GM18951 (cell line): ENCODE measurements at regions not wholly inside any gene's neighbourhood (a gene's known extent, or its start where the extent isn't known, plus 50 kb on each side); places are given as distances from the start of the nearest gene placed in this dataset.

ENCODE experiments used
- POLR2A ChIP-seq: IDR thresholded peaks from 4 replicates; pipeline ENCODE4 v1.6.1; 2011; ENCODE audit warnings: mild to moderate bottlenecking; ENCODE audit not compliant: insufficient read length, insufficient read depth; ENCODE audit errors: extremely low read depth
- in situ Hi-C: fragments of 300-500 bp; cut with MboI; formaldehyde crosslinking; loops from one replicate; pipeline ENCODE4 v1.12.0; 2022; ENCODE audit warnings: low sequenced_read_pairs, mixed read lengths, inconsistent platforms; ENCODE audit not compliant: unreplicated experiment

DNA sequence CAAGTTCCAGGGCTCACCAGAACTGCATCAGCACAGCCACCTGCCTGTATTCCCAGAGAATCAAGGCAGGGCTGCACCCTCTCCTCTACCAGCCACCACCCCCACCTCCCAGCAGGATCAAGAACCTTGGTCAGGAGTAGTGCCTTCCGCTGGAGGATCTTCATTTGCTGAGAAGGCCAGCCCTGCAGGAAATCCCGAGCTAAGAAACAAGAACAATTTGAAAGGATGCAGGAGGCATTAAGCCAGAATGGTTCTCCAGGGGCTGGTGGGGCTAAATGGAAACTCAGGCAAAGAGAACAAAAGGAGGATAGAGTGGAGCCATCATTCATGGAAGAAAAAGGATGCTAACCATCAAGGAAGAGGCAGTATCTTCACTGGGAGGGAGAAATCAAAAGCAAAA, 147.3 kb upstream of the SLC14A2 start:
- in situ Hi-C loops = no loop called here
- TF ChIP-seq POLR2A = no peak

DNA sequence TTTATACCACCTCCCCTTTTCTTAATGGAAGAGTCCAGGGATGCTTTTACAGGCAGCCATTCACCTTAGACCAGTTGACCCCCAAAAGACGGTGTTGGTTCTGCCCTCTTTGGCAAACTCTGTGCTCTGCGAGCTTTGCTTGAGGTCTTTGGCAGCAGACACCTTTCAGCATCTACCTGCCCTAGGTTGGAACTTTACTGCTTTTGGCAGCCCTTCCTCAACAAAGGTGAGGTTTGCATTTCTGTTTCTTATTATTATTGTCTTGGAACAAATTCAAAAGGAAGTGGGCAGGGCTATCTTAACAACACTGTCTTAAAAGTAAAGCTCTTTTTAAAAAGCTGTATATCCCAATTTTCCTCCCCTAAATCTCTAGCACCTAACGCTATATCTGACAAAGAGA, 136.4 kb upstream of the SLC14A2 start:
- TF ChIP-seq POLR2A = no peak
- in situ Hi-C loops = no loop called here

DNA sequence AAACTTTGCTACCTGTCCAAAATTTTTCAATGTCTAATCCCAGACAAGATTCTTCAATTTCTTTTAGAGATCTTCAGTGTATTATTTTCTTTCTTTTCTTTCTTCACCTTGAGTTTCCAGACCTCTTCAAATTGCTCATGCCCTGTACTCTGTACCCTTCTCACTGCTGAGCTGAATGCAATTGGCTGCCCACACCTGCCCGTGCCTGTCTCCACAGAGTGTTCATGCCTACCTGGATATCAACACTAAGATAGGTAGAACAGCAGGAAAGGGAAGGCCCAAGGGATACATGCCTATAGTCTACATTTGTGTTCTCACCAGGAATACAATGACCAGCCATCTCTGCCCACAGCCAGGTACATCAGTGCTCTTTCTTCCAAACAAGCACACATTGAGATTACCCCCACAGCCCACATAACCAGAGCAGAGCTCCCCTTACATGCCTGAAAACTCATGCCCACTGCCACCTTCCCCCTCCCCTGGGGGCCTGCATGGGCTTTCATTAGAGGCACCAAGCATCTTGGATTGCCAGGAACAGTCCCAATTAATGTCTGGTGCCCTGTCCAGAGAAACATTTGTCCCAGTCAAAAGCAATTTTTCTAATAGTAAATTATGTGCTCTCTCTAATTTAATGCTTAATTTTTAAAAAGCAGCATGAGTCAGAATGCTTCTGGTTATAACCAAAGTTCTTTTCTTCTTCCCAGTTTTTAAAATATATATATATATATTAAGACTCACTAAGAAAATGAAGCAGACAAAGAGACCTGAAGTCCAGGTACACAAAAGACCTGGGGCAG, 134.9 kb upstream of the SLC14A2 start:
- in situ Hi-C loops = no loop called here
- no peak for TF ChIP-seq POLR2A

DNA sequence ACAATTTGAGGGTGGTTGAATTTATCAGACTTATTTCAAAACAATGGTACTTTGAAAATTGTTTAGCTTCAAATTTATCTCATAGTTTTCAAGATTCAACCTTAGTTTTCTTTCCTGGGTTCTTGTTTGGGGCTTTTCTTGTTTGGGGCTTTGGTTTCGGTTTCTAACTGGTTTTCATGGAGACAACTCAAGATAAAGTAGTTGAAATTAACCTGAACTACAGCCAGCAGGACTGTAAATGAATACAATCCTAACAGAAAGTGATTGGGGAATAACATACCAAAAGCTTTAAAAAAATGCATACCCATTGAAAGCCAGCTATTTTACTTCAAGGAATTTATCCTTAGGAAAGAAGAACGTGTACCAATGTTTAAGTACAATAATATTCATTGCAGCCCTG, 133.5 kb upstream of the SLC14A2 start:
- TF ChIP-seq POLR2A = no peak
- in situ Hi-C loops = no loop called here

DNA sequence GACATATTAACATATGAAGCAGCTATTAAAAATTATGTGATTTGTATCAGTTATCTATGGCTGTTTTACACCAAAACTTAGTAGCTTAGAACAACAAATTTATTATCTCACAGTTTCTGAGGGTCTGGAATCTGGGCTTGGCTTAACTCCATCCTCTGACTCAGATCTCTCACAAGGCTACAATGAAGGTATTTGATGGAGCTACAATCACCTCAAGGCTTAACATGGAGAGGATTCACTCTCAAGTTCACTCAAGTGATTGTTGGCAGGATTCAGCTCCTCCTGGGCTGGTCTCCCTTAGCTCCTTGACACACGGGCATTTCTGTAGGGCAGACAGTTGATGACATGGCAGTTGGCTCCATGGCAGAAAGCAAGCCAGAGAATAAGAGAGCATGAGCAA, 133.0 kb upstream of the SLC14A2 start:
- in situ Hi-C loops = no loop called here
- no peak for TF ChIP-seq POLR2A

DNA sequence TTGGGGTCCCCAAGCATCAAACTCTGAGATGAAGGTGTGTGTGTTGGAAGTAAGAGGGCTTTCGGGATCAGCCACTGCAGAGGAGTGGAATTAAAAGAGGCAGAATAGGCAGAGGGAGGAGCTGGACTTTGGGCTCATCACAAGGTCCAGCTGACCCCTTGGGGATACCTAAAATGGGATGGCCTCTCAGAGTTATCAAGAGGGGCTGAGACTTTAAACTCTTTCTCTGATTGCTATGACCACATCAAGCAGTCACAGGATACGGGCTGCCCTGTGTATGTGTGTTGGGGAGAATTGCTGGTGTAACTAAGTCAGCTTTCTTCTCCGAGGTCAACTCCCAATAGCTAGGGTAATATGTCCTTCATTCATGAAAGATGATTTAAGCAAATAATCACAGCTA, 127.7 kb upstream of the SLC14A2 start:
- TF ChIP-seq POLR2A = no peak
- in situ Hi-C loops = no loop called here

DNA sequence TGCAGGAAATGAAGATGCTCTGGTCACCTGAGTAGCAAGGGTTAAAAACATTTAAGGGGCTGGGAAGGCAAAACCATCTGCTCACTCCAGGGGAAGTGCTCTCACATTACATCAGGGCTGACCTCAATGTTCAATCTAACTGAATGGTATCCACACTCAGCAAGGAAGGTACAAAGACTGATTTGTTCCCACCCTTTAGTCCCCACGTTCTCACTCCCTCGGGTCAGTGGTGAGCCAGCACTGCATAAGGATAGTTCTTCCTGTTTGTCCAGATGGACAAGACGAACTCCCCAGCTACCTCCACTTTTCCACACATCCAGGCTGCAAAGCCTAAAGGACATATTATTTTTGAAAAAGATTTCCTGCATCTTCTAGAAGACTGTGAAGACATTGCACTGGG, 126.6 kb upstream of the SLC14A2 start:
- TF ChIP-seq POLR2A = no peak
- in situ Hi-C loops = no loop called here

DNA sequence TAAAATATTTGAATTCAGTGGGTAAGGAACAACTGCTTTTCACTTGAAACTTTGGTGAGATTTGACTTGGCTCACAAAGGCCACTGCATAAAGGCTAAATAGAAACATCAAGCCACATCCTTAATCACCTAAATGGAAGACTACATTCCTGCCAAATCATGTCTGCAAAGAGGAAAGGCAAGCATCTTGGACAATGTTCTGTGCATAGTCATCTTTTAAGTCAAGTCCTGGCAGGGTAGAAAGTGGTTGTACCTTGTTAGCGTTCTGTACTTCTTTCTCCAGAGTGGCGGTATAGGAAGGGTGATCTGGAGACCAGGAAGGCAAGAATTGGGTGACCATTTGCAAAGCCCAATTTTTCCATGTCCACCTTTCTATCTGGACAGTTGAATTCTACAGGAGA, 121.4 kb upstream of the SLC14A2 start:
- no peak for TF ChIP-seq POLR2A
- in situ Hi-C loops = no loop called here

DNA sequence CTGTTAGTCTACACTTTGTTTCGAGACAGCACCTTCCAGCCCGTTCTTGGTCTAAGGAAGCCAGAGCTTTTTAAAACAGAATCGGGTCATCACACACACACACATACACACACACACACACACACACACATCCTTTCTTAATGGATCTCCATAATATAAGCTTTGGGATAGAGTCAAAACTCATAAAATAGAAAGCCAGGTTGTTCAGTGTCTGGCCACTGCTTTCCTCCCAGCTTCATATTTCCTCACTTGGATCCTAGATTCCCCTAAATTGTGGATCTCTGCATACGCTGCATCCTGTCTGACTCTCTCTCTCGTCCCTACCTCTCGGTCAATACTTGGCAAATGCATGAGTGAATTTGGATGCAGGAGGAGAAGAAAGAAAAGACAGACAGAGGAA, 120.5 kb upstream of the SLC14A2 start:
- no peak for TF ChIP-seq POLR2A
- in situ Hi-C loops = no loop called here

DNA sequence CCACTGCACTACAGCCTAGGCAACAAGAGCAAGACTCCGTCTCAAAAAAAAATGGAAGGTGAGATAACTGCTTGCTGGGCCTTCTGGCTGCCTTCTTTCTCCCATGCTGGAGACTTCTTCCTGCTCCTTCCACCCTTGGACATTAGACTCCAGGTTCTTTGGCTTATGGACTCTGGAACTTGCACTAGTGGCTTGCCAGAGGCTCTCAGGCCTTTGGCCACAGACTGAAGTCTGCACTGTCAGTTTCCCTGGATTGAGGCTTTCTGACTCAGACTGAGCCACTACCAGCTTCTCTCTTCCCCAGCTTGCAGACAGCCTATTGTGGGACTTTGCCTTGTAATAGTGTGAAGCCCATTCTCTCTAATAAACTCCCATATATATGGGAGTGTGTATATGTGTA, 118.5 kb upstream of the SLC14A2 start:
- in situ Hi-C loops = no loop called here
- TF ChIP-seq POLR2A = no peak

DNA sequence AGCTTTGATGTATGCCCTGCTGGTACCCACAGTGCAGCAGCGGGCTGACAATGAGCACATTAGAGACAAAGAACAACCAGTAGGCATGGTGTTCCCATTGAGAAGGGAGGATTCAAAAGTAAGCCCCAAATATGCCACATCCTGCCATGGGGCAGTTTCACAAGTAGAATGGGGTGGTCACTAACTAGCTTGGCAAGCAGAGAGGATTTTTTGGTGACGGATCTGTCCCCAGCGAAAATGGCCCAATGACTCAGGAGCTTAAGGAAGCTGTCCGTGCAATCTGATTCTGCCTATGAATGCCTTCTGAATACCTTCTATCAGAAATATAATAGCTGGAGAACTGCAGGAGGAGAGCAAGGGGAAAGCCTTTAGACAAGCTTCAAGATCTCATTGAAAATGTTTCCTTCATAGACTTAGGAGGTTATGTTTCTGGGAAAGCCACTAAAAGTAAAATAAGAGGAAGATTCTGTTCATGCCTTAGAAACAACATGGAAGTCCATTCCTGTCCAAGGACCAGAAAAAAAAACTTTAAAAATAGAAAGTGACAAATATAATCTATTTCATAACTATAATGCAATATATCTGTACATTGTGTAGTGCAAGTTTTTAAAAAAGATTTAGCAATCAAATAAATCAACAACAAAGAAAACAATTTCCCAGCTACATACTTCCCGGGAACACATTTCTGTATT, 117.5 kb upstream of the SLC14A2 start:
- in situ Hi-C loops = no loop called here
- TF ChIP-seq POLR2A = no peak

DNA sequence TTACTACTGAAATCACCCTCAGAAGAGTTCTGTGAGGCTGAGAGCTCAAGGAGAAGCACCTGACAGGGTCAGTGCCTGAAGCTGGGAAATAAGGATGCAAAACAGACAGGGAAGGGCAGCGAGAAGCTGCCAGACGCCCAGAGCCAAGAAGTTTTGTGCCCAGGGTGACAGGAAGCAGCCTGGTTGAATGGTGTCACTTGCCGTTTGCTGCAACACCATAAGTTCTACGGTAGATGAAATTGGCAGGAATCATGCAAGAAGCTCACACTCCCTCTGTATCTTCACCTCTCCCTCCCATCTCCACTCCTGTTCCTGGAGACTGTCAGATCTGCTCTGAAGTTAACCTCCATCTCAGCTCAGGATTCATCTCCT, 117.0 kb upstream of the SLC14A2 start:
- in situ Hi-C loops = no loop called here
- TF ChIP-seq POLR2A = no peak

DNA sequence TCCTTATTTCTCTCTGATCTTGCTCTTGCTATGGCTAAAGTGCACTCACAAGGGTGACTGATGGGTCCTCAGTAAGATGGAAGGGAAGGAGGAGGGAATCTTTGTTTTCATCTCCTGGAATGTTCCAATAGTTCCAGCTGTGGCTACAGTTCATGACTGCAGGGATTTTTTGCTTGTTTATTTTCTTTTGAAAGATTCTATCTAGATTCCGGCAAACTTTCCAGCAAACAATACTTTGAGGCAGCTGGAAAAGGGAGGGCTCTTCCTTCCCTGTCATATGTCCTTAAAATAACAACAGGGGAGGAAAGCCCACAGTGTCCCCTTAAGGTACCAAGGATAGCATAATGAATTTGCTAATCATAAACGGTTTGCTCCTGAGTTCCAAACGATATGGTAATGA, 111.3 kb upstream of the SLC14A2 start:
- in situ Hi-C loops = no loop called here
- no peak for TF ChIP-seq POLR2A

DNA sequence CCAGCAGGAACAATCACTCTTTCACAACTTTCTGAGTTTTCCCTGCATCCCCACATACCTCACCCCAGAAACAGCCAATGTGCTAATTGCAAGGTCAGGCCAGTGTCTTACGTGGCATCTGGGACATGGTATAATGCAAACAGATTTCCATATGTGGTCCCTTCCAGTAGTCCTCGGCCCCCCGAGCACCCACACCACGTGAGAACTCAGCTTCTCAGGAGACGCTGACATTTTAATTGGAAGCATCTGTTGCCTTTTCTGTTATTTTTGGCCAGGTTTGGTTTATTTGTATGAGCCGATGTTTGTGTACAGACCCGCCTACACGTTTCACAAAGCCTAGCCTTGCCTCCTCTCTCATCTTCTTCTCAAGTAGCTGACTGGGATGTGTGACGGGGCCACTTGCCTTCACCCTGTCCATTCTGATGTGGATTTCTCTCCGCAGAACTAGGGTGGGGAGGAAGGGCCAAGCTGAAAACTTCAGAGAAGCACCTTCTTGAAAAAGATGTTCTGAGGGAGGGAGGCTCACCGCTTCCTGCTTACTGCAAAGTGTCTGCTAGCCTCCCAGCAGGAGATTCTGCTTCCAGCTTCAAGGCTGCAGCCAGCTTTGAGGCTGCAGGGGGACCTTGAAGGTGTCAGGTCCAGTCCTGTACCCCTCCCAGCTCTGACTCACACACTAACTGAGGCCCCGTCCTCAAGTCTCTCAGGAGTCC, 109.6 kb upstream of the SLC14A2 start:
- TF ChIP-seq POLR2A = no peak
- in situ Hi-C loops = no loop called here

DNA sequence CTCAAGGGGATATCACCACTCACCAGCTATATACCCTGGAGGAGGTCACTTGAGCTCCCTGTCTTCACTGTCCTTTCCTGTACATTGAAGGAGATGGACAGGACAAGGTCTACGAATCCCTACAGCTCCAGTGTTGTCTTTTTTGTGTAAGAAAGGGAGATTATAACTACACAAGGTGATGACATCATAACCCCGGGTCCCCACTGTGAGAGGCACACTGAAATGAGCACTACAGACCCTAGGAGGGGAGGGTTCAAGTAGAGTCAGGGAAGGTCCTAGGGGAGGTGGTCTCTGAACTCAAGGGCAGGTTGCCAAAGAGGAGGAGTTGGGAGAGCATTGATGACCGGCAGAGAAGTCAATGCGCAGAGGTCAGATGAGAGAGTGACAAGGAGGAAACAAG, 108.3 kb upstream of the SLC14A2 start:
- in situ Hi-C loops = no loop called here

More for the DNA sequence above, 108.3 kb upstream of the SLC14A2 start:
- TF ChIP-seq POLR2A = no peak
